Type B pancreatic cell (in vitro differentiated cells): ENCODE measurements at regions not wholly inside any gene's neighbourhood (a gene's known extent, or its start where the extent isn't known, plus 50 kb on each side); places are given as distances from the start of the nearest gene placed in this dataset.

Experiments used
- DNase-seq: peaks from one replicate; pipeline ENCODE4 v3.0.0; 2021; ENCODE audit warnings: mixed read lengths; ENCODE audit not compliant: unreplicated experiment; ENCODE audit errors: extremely low spot score
- H3K27ac Mint-ChIP-seq: 2 replicates; pipeline ENCODE4 v1.8.0; 2021; ENCODE audit warnings: mild to moderate bottlenecking, mixed read lengths
- H3K27me3 Mint-ChIP-seq: 2 replicates; pipeline ENCODE4 v1.8.0; 2021; ENCODE audit warnings: mixed read lengths
- H3K36me3 Mint-ChIP-seq: 2 replicates; pipeline ENCODE4 v1.8.0; 2021; ENCODE audit warnings: mixed read lengths
- H3K4me1 Mint-ChIP-seq: one replicate; pipeline ENCODE4 v1.8.0; 2021; ENCODE audit warnings: mixed read lengths; ENCODE audit not compliant: unreplicated experiment
- H3K4me3 Mint-ChIP-seq: 2 replicates; pipeline ENCODE4 v1.8.0; 2021; ENCODE audit warnings: mild to moderate bottlenecking, mixed read lengths
- H3K9me3 Mint-ChIP-seq: 2 replicates; pipeline ENCODE4 v1.8.0; 2021; ENCODE audit warnings: mixed read lengths
- TF ChIP-seq, protein P1 (sequence below): fragments of 200-600 bp; sonication (generic); conservative IDR thresholded peaks from 2 replicates; pipeline ENCODE4 v1.5.0; 2021; ENCODE audit warnings: antibody characterized with exemption, mild to moderate bottlenecking

DNA sequence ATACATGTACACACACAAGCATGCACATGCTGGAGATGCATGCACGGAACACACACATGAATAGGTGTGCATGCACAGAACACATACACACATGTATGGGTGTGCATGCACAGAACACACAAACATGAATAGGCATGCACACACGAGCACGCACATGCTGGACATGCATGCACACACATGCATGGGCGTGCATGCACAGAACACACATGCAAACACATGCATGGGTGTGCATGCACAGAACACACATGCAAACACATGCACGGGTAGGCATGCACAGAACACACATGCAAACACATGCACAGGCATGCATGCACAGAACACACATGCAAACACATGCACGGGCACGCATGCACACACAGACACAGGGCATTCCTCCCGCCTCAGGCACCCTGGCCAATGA lies 382.3 kb downstream of the IRX2 start:
- H3K9me3 Mint-ChIP-seq, result no peaks in the 10 kb centered on the region
- no peak overlapping the region for H3K4me3 Mint-ChIP-seq
- TF ChIP-seq, protein P1, sequence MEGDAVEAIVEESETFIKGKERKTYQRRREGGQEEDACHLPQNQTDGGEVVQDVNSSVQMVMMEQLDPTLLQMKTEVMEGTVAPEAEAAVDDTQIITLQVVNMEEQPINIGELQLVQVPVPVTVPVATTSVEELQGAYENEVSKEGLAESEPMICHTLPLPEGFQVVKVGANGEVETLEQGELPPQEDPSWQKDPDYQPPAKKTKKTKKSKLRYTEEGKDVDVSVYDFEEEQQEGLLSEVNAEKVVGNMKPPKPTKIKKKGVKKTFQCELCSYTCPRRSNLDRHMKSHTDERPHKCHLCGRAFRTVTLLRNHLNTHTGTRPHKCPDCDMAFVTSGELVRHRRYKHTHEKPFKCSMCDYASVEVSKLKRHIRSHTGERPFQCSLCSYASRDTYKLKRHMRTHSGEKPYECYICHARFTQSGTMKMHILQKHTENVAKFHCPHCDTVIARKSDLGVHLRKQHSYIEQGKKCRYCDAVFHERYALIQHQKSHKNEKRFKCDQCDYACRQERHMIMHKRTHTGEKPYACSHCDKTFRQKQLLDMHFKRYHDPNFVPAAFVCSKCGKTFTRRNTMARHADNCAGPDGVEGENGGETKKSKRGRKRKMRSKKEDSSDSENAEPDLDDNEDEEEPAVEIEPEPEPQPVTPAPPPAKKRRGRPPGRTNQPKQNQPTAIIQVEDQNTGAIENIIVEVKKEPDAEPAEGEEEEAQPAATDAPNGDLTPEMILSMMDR, result no peak
- peaks cover 10% of the 10 kb centered on the region for H3K27me3 Mint-ChIP-seq
- H3K4me1 Mint-ChIP-seq, result no peaks in the 10 kb centered on the region
- peaks cover 3% of the 10 kb centered on the region for H3K36me3 Mint-ChIP-seq
- H3K27ac Mint-ChIP-seq, result no peak overlapping the region
- DNase-seq, result no peak

DNA sequence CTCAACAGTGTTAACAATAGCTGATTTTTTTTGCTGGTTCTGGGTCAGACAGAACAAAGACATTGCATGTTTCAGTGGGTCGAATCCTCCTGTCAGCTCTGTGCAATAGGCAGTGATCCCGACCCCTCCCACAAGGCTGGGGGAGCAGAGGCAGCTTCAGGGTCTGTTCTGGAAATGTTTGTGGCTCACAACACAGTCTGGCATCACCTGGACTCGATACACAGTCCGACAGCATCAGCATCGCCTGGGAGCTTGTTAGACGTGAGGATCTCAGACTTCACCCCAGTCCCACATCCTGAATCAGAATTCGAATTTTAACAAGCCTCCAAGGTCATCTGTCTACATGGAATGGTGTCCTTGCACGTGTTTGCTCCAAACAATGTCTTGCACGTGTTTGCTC lies 384.7 kb downstream of the IRX2 start:
- Mint-ChIP-seq H3K27me3 (peaks cover 5% of the 10 kb centered on the region), H3K9me3 (peaks cover 4% of the 10 kb centered on the region), H3K27ac (no peak overlapping the region), H3K4me1 (no peaks in the 10 kb centered on the region), H3K4me3 (no peak overlapping the region), H3K36me3 (no peaks in the 10 kb centered on the region)
- TF ChIP-seq, protein P1, result no peak
- no peak for DNase-seq

DNA sequence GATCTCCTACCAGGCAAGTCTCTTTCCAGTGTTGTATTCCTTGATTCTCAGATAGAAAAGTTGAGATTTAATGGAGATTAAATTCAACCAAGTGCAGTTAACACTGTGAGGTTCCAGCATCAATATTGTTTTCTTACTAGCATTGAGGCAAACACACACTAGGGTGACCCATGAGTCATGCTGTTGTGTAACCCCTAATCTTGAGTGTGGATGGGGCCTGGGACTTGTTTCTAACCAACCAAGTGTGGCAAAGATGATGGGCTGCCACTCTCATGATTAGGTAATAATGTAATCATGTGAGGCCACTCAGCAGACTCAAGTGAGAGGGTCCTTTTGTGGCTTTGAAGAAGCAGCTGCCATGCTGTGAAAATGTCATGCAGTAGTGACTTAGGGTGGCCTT lies 394.2 kb downstream of the IRX2 start:
- H3K9me3 Mint-ChIP-seq, result peaks cover 8% of the 10 kb centered on the region
- no peaks in the 10 kb centered on the region for H3K36me3 Mint-ChIP-seq
- no peak for DNase-seq
- no peak overlapping the region for H3K4me3 Mint-ChIP-seq
- H3K27me3 Mint-ChIP-seq, result peaks cover 18% of the 10 kb centered on the region
- TF ChIP-seq, protein P1, result no peak
- H3K4me1 Mint-ChIP-seq, result peaks cover 8% of the 10 kb centered on the region
- H3K27ac Mint-ChIP-seq, result no peak overlapping the region

DNA sequence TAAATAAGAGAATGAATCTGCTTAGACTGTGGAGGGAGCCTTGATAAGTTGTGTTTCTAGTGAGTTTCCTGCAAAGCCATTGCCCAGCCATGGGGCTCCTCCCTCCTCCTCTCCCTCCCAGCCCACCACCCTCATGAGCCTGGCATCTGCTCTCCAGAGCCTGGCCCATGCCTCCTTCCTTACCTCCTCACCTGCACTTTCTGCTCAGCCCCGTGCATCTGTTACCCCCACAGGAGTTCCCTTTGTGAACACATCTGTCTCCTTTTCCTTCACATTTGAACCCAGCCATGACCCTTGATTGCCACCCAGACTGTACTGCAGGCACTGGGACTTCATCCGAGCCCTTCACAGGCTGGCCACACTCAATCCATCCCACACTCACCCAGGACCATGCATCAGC lies 395.6 kb downstream of the IRX2 start:
- peak; percentile 31 for DNase-seq
- no peak overlapping the region for H3K27ac Mint-ChIP-seq
- TF ChIP-seq, protein P1, result no peak
- peaks cover 8% of the 10 kb centered on the region for H3K4me1 Mint-ChIP-seq
- H3K4me3 Mint-ChIP-seq, result no peak overlapping the region
- peaks cover 18% of the 10 kb centered on the region for H3K27me3 Mint-ChIP-seq
- H3K9me3 Mint-ChIP-seq, result peaks cover 10% of the 10 kb centered on the region
- H3K36me3 Mint-ChIP-seq, result no peaks in the 10 kb centered on the region

DNA sequence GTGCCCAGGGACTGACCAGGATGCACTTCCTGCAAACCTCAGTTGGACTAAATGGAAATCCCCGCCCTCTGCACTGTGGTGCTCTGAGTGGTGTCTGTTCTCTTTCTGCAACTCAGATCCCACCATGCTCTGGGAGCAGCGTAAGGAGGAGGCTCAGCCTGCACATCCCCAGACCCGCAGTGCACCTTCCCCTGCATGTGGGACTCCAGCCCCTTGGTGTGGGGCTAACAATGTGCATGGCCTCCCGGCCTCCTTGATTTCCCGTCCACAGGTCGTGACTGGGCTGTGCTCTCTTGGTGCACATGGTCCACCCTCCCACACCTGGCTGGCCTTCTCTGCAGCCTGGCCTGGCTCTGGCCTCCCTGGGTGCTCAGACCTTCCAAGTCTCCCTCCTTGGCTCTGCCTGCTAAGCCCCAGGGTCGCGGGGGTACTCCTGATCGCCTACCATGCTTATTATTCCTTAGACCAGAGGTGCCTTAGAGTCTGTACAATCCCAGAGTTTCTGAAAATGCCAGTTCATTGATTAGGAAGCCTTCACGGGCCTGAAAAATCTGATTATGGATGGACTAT lies 397.5 kb downstream of the IRX2 start:
- H3K4me1 Mint-ChIP-seq, result peaks cover 8% of the 10 kb centered on the region
- TF ChIP-seq, protein P1, result no peak
- H3K27me3 Mint-ChIP-seq, result peaks cover 9% of the 10 kb centered on the region
- peaks cover 15% of the 10 kb centered on the region for H3K9me3 Mint-ChIP-seq
- H3K4me3 Mint-ChIP-seq, result no peak overlapping the region
- H3K27ac Mint-ChIP-seq, result no peak overlapping the region
- peak; percentile 44 for DNase-seq
- H3K36me3 Mint-ChIP-seq, result no peaks in the 10 kb centered on the region

DNA sequence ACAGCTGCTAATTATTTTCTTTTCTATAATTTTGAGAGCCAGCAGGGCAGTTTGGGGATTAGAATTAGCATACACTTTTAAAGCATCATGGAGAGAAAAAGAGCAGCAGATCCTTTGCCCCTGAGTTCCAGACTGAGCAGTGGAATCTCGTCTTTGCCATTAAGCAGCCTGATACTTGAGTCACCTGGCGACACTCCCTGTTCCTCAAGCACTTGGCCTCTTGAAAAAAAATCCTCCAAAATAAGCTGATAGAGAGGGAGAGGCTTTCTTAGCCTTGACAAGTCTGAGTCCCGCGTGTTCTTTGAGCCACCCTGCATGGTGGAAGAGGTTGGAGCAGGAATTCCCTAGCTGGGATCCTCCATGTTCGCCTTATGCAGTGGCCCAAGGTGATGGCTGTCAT lies 398.3 kb downstream of the IRX2 start:
- Mint-ChIP-seq H3K36me3 (no peaks in the 10 kb centered on the region), H3K9me3 (peaks cover 11% of the 10 kb centered on the region)

More for the DNA sequence above, 398.3 kb downstream of the IRX2 start:
- Mint-ChIP-seq H3K4me3 (no peak overlapping the region), H3K27me3 (peaks cover 9% of the 10 kb centered on the region), H3K4me1 (peaks cover 8% of the 10 kb centered on the region), H3K27ac (no peak overlapping the region)
- DNase-seq, result no peak
- TF ChIP-seq, protein P1, result no peak
